ENCODE measurements at regions not wholly inside any gene's neighbourhood (a gene's known extent, or its start where the extent isn't known, plus 50 kb on each side); places are given as distances from the start of the nearest gene placed in this dataset.

- TF ChIP-seq, protein P1, sequence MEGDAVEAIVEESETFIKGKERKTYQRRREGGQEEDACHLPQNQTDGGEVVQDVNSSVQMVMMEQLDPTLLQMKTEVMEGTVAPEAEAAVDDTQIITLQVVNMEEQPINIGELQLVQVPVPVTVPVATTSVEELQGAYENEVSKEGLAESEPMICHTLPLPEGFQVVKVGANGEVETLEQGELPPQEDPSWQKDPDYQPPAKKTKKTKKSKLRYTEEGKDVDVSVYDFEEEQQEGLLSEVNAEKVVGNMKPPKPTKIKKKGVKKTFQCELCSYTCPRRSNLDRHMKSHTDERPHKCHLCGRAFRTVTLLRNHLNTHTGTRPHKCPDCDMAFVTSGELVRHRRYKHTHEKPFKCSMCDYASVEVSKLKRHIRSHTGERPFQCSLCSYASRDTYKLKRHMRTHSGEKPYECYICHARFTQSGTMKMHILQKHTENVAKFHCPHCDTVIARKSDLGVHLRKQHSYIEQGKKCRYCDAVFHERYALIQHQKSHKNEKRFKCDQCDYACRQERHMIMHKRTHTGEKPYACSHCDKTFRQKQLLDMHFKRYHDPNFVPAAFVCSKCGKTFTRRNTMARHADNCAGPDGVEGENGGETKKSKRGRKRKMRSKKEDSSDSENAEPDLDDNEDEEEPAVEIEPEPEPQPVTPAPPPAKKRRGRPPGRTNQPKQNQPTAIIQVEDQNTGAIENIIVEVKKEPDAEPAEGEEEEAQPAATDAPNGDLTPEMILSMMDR (IDR thresholded peaks at IDR 0.05): no peak
- TF ChIP-seq POLR2AphosphoS5 (IDR thresholded peaks at IDR 0.05; ENCODE audit: low read depth, low read length): no peak
- no peak for TF ChIP-seq TCF7L2 (IDR thresholded peaks at IDR 0.05; ENCODE audit: low read depth, low read length)
- no peak for TF ChIP-seq SIN3A (IDR thresholded peaks at IDR 0.05; ENCODE audit: borderline replicate concordance, insufficient read depth, low read depth, low read length)
- TF ChIP-seq REST (IDR thresholded peaks at IDR 0.05; ENCODE audit: insufficient read depth in 1 of 2, low read depth in 2 of 2, low read length in 1 of 2): no peak
- no TSS peak for BruUV-seq (replicated peaks)
- H3K4me3 ChIP-seq (ENCODE audit: low read depth in 2 of 2, low read length in 2 of 2): no peak overlapping the region
- no peaks in the 10 kb centered on the region for H3K4me1 ChIP-seq (ENCODE audit: control insufficient read depth, insufficient read depth, low read length)
- no peaks in the 10 kb centered on the region for H3K9me3 ChIP-seq (ENCODE audit: control insufficient read depth, insufficient read depth, low read depth, low read length)
- in situ Hi-C loops (cut with HindIII; ENCODE audit: low pct_unique_long_range_greater_than_20kb, low sequenced_read_pairs): no loop called here
- no peaks in the 10 kb centered on the region for H3K36me3 ChIP-seq (ENCODE audit: control insufficient read depth, insufficient read depth, low read length)
- peaks cover 27% of the 10 kb centered on the region for H3K27me3 ChIP-seq (ENCODE audit: control insufficient read depth, insufficient read depth, low read length)
- ATAC-seq: no peak
- H3K27ac ChIP-seq (ENCODE audit: low read length): no peak overlapping the region
- POLR2A ChIA-PET: no interaction called here
- CTCF ChIA-PET: no interaction called here
- no peak for DNase-seq (ENCODE audit: low read depth, low spot score)
- intact Hi-C loops (cut with micrococcal nuclease; ENCODE audit: unreplicated experiment): no loop called here
These were observed 82.9 kb upstream of the SLC22A11 start for GRCh38 chr11:64472593-64473455.

DNA sequence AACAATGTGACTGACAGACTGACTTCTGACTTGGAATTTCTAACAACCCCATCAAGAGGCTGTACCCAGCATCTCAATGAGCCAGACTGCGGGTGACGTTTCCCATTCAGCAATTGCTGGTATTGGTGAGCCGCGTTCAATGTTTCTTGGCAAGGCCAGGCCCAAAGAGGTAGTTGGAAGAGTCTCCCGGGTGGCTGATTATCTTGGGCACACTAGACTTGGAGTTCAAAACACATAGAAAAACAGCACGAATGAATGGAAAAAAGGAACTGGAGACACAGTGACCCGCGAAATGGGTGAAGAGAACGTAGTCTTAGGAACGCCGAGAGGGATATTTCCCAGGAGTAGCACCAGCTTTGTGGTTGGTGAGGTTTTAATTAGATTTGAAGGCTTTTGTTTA lies 81.1 kb upstream of the SLC22A11 start:
- CTCF ChIA-PET: no interaction called here
- peaks cover 26% of the 10 kb centered on the region for H3K27me3 ChIP-seq (ENCODE audit: control insufficient read depth, insufficient read depth, low read length)
- no peak for ATAC-seq

DNA sequence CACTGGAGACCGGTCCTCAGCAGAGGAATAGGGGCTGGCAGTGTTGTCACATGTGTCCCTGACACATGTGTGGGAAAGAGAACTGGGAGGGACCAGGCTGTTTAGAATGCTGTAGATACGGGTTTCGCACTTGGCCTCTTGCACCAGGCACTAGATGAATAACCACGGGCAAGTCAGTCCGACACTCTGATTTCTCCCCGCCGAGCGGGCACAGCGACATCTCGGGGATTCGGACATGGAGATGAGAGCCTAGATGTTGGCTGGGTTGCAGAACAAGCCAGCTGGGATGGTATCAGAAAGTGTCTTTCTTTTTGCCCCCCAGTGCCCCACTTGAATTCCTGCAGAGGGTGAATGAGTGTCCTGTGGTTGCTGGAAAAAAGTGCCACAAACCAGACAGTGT lies 80.6 kb upstream of the SLC22A11 start:
- in situ Hi-C loops (cut with HindIII; ENCODE audit: low pct_unique_long_range_greater_than_20kb, low sequenced_read_pairs): no loop called here
- H3K36me3 ChIP-seq (ENCODE audit: control insufficient read depth, insufficient read depth, low read length): no peaks in the 10 kb centered on the region

More for the DNA sequence above, 81.1 kb upstream of the SLC22A11 start:
- no TSS peak for BruUV-seq (replicated peaks)
- no peaks in the 10 kb centered on the region for H3K9me3 ChIP-seq (ENCODE audit: control insufficient read depth, insufficient read depth, low read depth, low read length)
- H3K36me3 ChIP-seq (ENCODE audit: control insufficient read depth, insufficient read depth, low read length): no peaks in the 10 kb centered on the region
- H3K4me3 ChIP-seq (ENCODE audit: low read depth in 2 of 2, low read length in 2 of 2): no peak overlapping the region
- no peak overlapping the region for H3K27ac ChIP-seq (ENCODE audit: low read length)
- TF ChIP-seq SIN3A (IDR thresholded peaks at IDR 0.05; ENCODE audit: borderline replicate concordance, insufficient read depth, low read depth, low read length): no peak
- no peak for TF ChIP-seq POLR2AphosphoS5 (IDR thresholded peaks at IDR 0.05; ENCODE audit: low read depth, low read length)
- TF ChIP-seq TCF7L2 (IDR thresholded peaks at IDR 0.05; ENCODE audit: low read depth, low read length): no peak
- POLR2A ChIA-PET: no interaction called here
- DNase-seq (ENCODE audit: low read depth, low spot score): no peak
- in situ Hi-C loops (cut with HindIII; ENCODE audit: low pct_unique_long_range_greater_than_20kb, low sequenced_read_pairs): no loop called here
- no peaks in the 10 kb centered on the region for H3K4me1 ChIP-seq (ENCODE audit: control insufficient read depth, insufficient read depth, low read length)
- intact Hi-C loops (cut with micrococcal nuclease; ENCODE audit: unreplicated experiment): no loop called here

More for the DNA sequence above, 80.6 kb upstream of the SLC22A11 start:
- ChIA-PET POLR2A (no interaction called here), CTCF (no interaction called here)
- Histone ChIP-seq H3K4me1 (ENCODE audit: control insufficient read depth, insufficient read depth, low read length) (no peaks in the 10 kb centered on the region), H3K27me3 (ENCODE audit: control insufficient read depth, insufficient read depth, low read length) (peaks cover 22% of the 10 kb centered on the region), H3K27ac (ENCODE audit: low read length) (no peak overlapping the region), H3K4me3 (ENCODE audit: low read depth in 2 of 2, low read length in 2 of 2) (no peak overlapping the region), H3K9me3 (ENCODE audit: control insufficient read depth, insufficient read depth, low read depth, low read length) (no peaks in the 10 kb centered on the region)
- no TSS peak for BruUV-seq (replicated peaks)
- intact Hi-C loops (cut with micrococcal nuclease; ENCODE audit: unreplicated experiment): no loop called here
- DNase-seq (ENCODE audit: low read depth, low spot score): no peak
- no peak for TF ChIP-seq SIN3A (IDR thresholded peaks at IDR 0.05; ENCODE audit: borderline replicate concordance, insufficient read depth, low read depth, low read length)
- TF ChIP-seq TCF7L2 (IDR thresholded peaks at IDR 0.05; ENCODE audit: low read depth, low read length): no peak
- no peak for TF ChIP-seq POLR2AphosphoS5 (IDR thresholded peaks at IDR 0.05; ENCODE audit: low read depth, low read length)
- TF ChIP-seq, protein P1 (IDR thresholded peaks at IDR 0.05): no peak
- no peak for TF ChIP-seq REST (IDR thresholded peaks at IDR 0.05; ENCODE audit: insufficient read depth in 1 of 2, low read depth in 2 of 2, low read length in 1 of 2)
- no peak for ATAC-seq
